Activated naive CD4-positive, alpha-beta T cell treated with anti-CD3 and anti-CD28 coated beads for 36 hours (primary cell): ENCODE measurements at regions not wholly inside any gene's neighbourhood (a gene's known extent, or its start where the extent isn't known, plus 50 kb on each side); places are given as distances from the start of the nearest gene placed in this dataset.
"Not testable (repeated sequence)": the region's sequence is repeated elsewhere in the genome, so short reads cannot be mapped to it uniquely, and the experiment has no call there.

Experiments
- CTCF ChIA-PET: fragments of 350-600 bp; sonication (Branson Sonifier 250); formaldehyde crosslinking; loops from one replicate; lab custom pipeline; 2021; ENCODE audit warnings: antibody characterized with exemption; lab: Charles Lee
- DNase-seq: peaks from one replicate; pipeline ENCODE4 v3.0.0-alpha.2; 2020
- H3K27ac Mint-ChIP-seq: one replicate; pipeline ENCODE4 v1.8.0; 2021; ENCODE audit warnings: mild to moderate bottlenecking, mixed read lengths
- H3K27me3 Mint-ChIP-seq: one replicate; pipeline ENCODE4 v1.8.0; 2021; ENCODE audit warnings: low read depth, mixed read lengths
- H3K36me3 Mint-ChIP-seq: one replicate; pipeline ENCODE4 v1.8.0; 2021; ENCODE audit warnings: low read depth, mixed read lengths
- H3K4me1 Mint-ChIP-seq: one replicate; pipeline ENCODE4 v1.8.0; 2021; ENCODE audit warnings: low read depth, mixed read lengths
- H3K4me3 Mint-ChIP-seq: one replicate; pipeline ENCODE4 v1.8.0; 2021; ENCODE audit warnings: mild to moderate bottlenecking, moderate library complexity, mixed read lengths
- H3K9me3 Mint-ChIP-seq: one replicate; pipeline ENCODE4 v1.8.0; 2021; ENCODE audit warnings: mixed read lengths
- intact Hi-C: fragments of 100-400 bp; cut with micrococcal nuclease; formaldehyde crosslinking; loops from one replicate; pipeline ENCODE4 v1.15.1; 2023

DNA sequence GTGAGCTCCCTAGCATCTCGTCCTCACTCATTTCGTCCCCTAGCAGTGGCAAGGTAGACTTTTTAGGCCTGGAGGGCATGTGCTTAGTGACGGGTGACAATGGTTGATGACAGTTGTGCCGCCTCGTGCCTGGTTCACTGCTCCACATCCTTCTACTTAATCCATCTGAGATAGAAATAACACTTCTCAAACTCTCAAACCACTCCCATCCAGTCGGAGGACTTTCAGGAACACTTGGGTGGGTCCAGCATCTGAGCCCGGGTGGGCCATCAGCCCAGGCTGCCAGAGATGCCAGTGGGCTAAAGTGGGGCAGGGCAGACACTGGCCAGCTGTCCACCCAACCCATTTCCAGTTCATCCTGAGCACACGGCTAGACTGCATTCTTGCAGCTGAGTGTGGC, 79.7 kb upstream of the SMAD3 start:
- Mint-ChIP-seq H3K36me3 (no peaks in the 10 kb centered on the region), H3K27ac (no peak overlapping the region)

DNA sequence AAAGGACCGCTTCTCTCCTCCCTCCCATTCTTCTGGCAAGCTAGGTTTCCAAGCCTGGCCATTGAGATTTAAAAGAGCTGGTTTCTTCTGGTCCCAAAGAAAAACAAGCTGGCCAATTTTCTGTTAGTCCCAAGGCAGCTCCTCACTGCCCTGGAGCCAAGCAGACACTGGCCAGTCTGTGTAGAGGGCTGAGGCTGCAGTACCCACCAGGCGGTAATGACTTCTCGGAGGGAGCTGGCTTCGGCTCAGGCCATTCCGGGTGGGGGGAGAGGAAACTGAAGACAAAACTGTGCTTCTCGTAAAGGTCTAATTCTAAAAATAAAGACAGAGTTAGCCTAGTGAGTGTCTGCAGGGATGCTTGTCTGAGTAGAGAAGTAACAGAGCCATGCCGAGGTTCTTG, 78.5 kb upstream of the SMAD3 start:
- Mint-ChIP-seq H3K4me1 (no peaks in the 10 kb centered on the region), H3K9me3 (no peaks in the 10 kb centered on the region), H3K27ac (no peak overlapping the region), H3K4me3 (no peak overlapping the region), H3K36me3 (no peaks in the 10 kb centered on the region), H3K27me3 (no peaks in the 10 kb centered on the region)
- DNase-seq = no peak
- intact Hi-C loops = no loop called here
- CTCF ChIA-PET = no interaction called here

More for the DNA sequence above, 79.7 kb upstream of the SMAD3 start:
- Mint-ChIP-seq H3K27me3 (no peaks in the 10 kb centered on the region), H3K4me1 (no peaks in the 10 kb centered on the region), H3K4me3 (no peak overlapping the region), H3K9me3 (no peaks in the 10 kb centered on the region)
- CTCF ChIA-PET = no interaction called here
- DNase-seq = no peak
- intact Hi-C loops = no loop called here

DNA sequence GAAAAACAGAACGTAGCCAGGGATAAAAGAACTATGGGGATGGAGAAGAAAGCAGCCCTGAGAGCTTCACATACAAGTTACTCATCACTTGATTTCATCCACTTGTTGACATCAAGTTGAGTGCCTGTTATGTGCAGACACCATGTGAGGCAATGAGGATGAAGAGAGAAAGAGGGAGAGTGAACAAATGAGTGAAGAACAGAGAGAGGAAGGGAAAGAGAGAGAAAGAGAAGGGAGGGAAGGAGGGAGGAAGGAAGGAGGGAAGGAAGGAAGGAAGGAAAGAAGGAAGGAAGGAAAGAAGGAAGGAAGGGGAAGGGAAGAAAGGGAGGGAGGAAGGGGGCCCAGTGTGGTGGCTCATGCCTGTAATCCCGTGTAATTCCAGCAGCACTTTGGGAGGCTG, 72.3 kb upstream of the SMAD3 start:
- no peaks in the 10 kb centered on the region for H3K4me1 Mint-ChIP-seq
- H3K27ac Mint-ChIP-seq = no peak overlapping the region
- CTCF ChIA-PET = interaction anchor here (0.6 kb wide), 3 partner anchors 9 to 744 kb away, joined by 3 to 4 read pairs (median 3); no protein-coding TSS in a partner anchor
- no peaks in the 10 kb centered on the region for H3K9me3 Mint-ChIP-seq
- H3K4me3 Mint-ChIP-seq = no peak overlapping the region
- DNase-seq = no peak
- no peaks in the 10 kb centered on the region for H3K36me3 Mint-ChIP-seq
- intact Hi-C loops = no loop called here
- no peaks in the 10 kb centered on the region for H3K27me3 Mint-ChIP-seq

DNA sequence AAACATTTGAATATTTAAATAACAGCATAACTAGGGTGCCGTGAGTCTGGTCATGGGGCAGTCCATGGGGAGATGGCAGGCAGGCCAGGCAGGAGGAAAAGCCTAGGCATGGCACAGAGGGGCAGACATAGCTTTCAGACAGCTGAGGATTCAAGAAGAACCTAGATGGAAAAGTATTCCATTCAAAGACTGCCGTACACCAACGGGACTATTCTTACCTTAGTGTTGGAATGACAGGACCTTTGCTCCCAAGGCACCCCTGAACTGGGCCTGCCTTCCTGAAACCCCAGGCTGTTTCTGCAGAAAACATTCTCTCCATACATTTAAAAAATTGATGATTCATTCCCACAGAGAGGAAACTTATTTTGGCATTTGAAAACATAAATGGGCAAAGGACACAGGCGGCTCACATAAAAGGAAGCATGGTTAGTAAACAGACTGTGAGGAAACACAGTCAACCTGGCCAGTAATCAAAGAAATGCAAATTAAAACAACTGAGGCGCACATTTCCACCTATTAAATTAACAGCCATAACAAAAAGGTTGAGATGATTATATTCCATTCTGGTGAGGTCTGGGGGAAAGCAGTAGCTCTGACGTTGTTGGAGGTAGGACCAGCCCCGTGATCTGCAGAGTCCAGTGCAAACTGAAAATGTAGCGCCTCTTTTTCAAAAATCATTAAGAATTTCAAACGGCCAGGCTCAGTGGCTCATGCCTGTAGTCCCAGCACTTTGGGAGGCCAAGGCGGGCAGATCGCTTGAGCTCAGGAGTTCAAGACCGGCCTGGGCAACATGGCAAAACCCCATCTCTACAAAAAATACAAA, 71.3 kb upstream of the SMAD3 start:
- intact Hi-C loops = no loop called here
- no peaks in the 10 kb centered on the region for H3K27me3 Mint-ChIP-seq
- CTCF ChIA-PET = no interaction called here
- no peak overlapping the region for H3K27ac Mint-ChIP-seq
- no peak for DNase-seq
- no peak overlapping the region for H3K4me3 Mint-ChIP-seq
- H3K9me3 Mint-ChIP-seq = no peaks in the 10 kb centered on the region
- H3K4me1 Mint-ChIP-seq = no peaks in the 10 kb centered on the region
- no peaks in the 10 kb centered on the region for H3K36me3 Mint-ChIP-seq

DNA sequence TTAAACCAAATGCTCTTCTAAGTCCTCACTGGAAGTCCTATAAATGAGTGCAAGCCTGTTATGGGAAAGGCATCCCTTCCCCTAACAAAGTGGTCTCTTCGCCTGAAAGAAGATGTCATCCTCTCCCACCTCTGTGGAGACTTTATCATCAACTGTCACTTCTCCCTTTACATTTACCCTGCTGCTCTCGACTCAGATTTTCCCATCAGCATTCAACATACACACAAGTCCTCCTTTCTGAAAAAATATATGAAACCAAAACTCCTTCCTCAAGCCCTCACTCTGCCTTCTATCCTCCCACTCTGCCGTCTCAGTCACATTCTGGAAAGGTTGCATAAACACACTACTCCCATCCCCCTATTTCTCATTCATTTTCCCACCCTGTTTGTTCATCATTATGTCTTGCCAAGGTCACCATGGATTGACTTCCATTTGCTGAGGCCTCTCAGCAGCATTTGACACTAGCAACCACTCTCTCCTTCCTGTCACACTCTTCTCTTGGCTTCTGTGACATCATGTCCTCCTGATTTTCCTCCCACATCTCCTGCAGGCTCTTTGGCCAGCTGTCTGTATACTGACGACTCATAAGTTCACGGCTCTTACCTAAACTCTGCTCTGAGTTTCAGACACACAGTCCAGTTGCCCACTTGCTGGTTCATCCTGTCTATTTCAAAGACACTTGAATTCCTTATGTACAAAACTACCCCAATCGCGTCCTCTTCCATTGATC, 70.3 kb upstream of the SMAD3 start:
- no peaks in the 10 kb centered on the region for H3K27me3 Mint-ChIP-seq
- CTCF ChIA-PET = no interaction called here

DNA sequence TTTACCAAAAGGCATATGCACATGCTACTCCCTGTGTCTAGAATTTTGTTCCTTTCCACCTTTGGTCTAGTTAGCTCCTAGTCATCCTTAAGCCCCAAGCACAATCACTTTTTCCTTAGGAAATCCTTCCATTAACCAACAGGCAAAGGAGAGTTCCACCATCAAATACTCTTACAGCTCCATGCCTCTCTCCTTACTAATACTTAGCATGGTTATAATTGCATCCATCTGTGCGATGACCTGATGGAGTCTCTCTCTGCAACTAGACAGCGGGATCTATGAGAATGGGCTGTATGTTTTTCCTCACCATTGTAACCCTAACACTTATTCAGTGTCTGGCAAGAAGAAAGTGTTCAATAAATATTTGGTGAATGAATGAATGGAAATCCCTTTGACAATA, 69.3 kb upstream of the SMAD3 start:
- Mint-ChIP-seq H3K9me3 (peaks cover 1% of the 10 kb centered on the region), H3K4me1 (no peaks in the 10 kb centered on the region), H3K4me3 (no peak overlapping the region), H3K27ac (no peak overlapping the region), H3K27me3 (no peaks in the 10 kb centered on the region), H3K36me3 (no peaks in the 10 kb centered on the region)
- CTCF ChIA-PET = no interaction called here
- intact Hi-C loops = no loop called here
- DNase-seq = no peak

More for the DNA sequence above, 70.3 kb upstream of the SMAD3 start:
- no peak for DNase-seq
- Mint-ChIP-seq H3K4me3 (no peak overlapping the region), H3K36me3 (no peaks in the 10 kb centered on the region), H3K9me3 (peaks cover 1% of the 10 kb centered on the region), H3K27ac (no peak overlapping the region), H3K4me1 (no peaks in the 10 kb centered on the region)
- intact Hi-C loops = no loop called here

DNA sequence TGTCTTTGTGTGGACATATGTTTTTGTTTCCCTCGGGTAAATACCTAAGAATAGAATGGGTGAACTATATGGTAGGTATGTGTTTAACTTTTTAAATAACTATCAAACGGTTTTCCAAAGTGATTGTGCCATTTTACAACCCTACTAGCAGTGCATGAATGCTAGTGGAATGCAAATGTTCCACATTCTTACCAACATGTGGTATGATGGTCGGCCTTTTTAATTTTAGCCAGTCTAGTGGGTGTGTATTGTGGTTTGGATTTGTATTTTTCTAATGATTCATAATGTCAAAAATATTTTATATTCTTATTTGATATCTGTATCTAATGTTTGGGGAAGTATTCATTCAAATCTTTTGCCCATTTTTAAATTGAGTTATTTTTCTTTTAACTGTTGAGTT, 68.2 kb upstream of the SMAD3 start:
- intact Hi-C loops = no loop called here
- no peak overlapping the region for H3K27ac Mint-ChIP-seq
- CTCF ChIA-PET = no interaction called here
- H3K4me1 Mint-ChIP-seq = no peaks in the 10 kb centered on the region
- no peaks in the 10 kb centered on the region for H3K36me3 Mint-ChIP-seq
- peaks cover 1% of the 10 kb centered on the region for H3K9me3 Mint-ChIP-seq
- no peaks in the 10 kb centered on the region for H3K27me3 Mint-ChIP-seq
- DNase-seq = no peak
- H3K4me3 Mint-ChIP-seq = no peak overlapping the region

DNA sequence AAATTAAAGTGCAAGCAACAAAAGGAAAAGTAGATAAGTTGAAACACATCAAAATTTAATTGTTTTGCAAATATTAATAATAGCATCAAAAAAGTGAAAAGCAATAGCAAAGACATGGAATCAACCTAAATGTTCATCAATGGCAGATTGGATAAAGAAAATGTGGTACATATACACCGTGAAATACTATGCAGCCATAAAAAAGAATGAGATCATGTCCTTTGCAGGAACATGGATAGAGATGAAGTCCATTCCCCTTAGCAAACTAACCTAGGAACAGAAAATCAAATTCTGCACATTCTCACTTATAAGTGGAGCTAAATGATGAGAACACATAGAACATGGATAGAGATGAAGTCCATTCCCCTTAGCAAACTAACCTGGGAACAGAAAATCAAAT, 67.2 kb upstream of the SMAD3 start:
- H3K4me1 Mint-ChIP-seq, H3K27ac Mint-ChIP-seq, H3K9me3 Mint-ChIP-seq, intact Hi-C loops, DNase-seq, H3K27me3 Mint-ChIP-seq, H3K36me3 Mint-ChIP-seq, CTCF ChIA-PET, H3K4me3 Mint-ChIP-seq: not testable (repeated sequence)

DNA sequence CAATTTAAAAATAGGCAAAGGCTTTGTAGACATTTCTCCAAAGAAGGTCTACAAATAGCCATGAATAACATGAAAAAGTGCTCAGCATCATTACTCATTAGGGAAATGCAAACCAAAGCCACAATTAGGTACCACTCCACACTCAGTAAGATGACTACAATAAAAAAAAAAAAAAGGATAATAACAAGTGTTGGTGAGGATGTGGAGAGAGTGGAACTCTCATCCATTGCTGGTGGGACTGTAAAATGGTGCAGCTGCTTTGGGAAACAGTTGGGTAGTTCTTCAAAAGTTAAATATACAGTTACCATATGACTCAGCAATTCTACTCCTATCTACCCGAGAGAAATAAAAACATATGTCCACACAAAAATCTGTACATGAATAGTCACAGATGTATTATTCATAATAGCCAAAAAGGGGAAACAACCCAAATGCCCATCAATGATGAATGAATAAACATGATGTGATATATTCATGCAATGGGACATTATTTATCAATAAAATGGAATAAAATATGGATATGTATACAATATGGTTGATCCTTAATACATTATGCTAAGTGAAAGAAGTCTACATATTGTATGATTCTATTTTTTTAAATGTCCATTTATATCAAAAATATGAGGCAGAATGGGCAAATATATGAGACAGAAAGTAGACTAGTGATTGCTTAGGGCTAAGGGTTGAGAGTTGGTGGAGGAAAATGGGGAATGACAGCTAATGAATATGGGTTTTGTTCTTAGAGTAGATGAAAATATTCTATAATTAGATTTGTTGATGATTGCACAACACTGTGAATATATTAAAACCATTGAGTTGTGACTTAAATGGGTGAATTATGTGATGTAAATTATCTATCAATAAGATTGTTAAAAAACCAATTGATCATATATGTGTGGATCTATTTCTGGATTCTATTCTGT, 66.1 kb upstream of the SMAD3 start:
- Mint-ChIP-seq H3K36me3 (no peaks in the 10 kb centered on the region), H3K27me3 (no peaks in the 10 kb centered on the region), H3K27ac (no peak overlapping the region), H3K4me1 (no peaks in the 10 kb centered on the region), H3K4me3 (no peak overlapping the region), H3K9me3 (peaks cover 1% of the 10 kb centered on the region)
- no peak for DNase-seq
- CTCF ChIA-PET = no interaction called here
- intact Hi-C loops = no loop called here

DNA sequence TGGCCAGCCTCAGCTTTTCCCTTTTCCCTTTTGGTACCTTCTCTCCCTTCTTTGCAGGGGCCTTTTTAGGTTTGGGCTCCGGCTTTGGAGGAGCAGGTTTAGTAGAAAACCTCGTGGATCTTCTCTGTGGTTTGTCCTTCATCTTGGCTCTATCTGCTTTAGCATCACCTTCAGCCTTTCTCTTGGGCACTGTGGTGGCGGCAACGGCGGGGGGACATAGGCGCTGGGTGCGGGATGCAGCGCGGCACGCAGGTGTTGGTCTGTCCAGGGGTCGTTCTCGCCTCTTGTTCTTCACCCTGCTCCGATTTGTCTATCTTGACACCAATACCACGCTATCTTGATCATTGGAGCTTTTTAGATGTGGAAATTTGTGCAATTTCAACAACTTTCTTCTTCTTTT, 64.5 kb upstream of the SMAD3 start:
- Mint-ChIP-seq H3K4me1 (no peaks in the 10 kb centered on the region), H3K9me3 (peaks cover 1% of the 10 kb centered on the region), H3K27ac (no peak overlapping the region), H3K36me3 (no peaks in the 10 kb centered on the region), H3K4me3 (no peak overlapping the region), H3K27me3 (no peaks in the 10 kb centered on the region)
- intact Hi-C loops = no loop called here
- CTCF ChIA-PET = no interaction called here
- DNase-seq = no peak

DNA sequence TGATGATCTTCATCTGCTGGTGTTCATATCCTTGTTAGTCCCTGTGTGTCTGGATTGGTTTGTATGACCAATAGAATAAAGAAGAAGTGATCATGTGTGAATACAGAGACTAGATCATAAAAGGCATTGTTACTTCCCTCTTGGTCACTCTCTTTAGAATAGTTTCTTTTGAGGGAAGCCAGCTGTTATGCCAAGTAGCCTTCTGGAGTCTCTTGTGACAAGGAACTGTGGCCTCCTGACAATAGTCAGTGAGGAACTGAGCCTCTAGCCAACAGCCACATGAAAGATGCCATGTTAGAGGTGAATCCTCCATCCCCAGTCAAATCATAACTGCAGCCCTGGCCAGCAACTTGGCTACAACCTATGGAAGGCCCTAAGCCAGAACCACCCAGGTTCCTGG, 63.0 kb upstream of the SMAD3 start:
- Mint-ChIP-seq H3K9me3 (peaks cover 1% of the 10 kb centered on the region), H3K4me3 (no peak overlapping the region), H3K27ac (no peak overlapping the region), H3K27me3 (no peaks in the 10 kb centered on the region), H3K36me3 (no peaks in the 10 kb centered on the region), H3K4me1 (no peaks in the 10 kb centered on the region)
- CTCF ChIA-PET = interaction anchor here (0.7 kb wide), 1 partner anchor 9 kb away, joined by 3 read pairs; no protein-coding TSS in a partner anchor
- intact Hi-C loops = no loop called here
- DNase-seq = no peak

DNA sequence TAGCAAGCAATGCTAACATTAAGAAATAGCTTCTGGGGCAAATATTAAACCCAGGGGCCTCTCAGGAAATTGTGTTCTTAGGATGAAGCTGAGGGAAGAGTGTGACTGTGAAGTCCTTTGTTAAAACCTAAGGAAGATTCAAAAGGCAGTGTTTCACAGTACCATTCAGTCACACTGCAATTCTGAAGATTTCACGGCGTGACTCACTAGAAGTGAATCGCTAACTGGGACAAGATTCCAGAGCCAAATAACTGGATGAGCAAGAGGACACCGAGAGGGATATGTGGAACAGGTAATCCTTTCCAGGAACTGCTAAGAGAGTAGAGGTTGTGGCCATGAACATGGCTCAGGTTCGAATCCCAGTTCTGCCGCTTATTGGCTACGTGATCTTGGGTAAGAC, 61.8 kb upstream of the SMAD3 start:
- peaks cover 1% of the 10 kb centered on the region for H3K9me3 Mint-ChIP-seq
- CTCF ChIA-PET = no interaction called here
- no peaks in the 10 kb centered on the region for H3K27me3 Mint-ChIP-seq
- intact Hi-C loops = no loop called here
- H3K4me3 Mint-ChIP-seq = no peak overlapping the region
- H3K27ac Mint-ChIP-seq = no peak overlapping the region
- no peak for DNase-seq
- no peaks in the 10 kb centered on the region for H3K4me1 Mint-ChIP-seq
- no peaks in the 10 kb centered on the region for H3K36me3 Mint-ChIP-seq
